Thyroid gland (tissue), 4 donors: ENCODE measurements at regions not wholly inside any gene's neighbourhood (a gene's known extent, or its start where the extent isn't known, plus 50 kb on each side); places are given as distances from the start of the nearest gene placed in this dataset.
"Not testable (repeated sequence)": the region's sequence is repeated elsewhere in the genome, so short reads cannot be mapped to it uniquely, and the experiment has no call there.

Source experiments
- DNase-seq, 2 donors: peaks; one replicate each; pipeline ENCODE4 v3.0.0-alpha.2; 2019
- H3K27ac ChIP-seq, 3 donors: fragments of 200-600 bp; sonication (generic); 1 replicate in 2 of 3; 2 replicates in 1 of 3; pipeline ENCODE4 v1.5.1; 2016 to 2019; ENCODE audit warnings: mild to moderate bottlenecking in 1 of 3, moderate library complexity in 1 of 3
- H3K27me3 ChIP-seq: fragments of 200-600 bp; sonication (generic); one replicate; pipeline ENCODE4 v1.5.1; 2019
- H3K36me3 ChIP-seq, 2 donors: fragments of 200-600 bp; sonication (generic); one replicate each; pipeline ENCODE4 v1.5.1; 2016 to 2019
- H3K4me1 ChIP-seq, 2 donors: fragments of 200-600 bp; sonication (generic); one replicate each; pipeline ENCODE4 v1.5.1; 2017 to 2019
- H3K4me3 ChIP-seq, 3 donors: fragments of 200-600 bp; sonication (generic); replicated peaks in 1 of 3; 1 replicate in 2 of 3; 2 replicates in 1 of 3; pipeline ENCODE4 v1.5.1; 2016; ENCODE audit warnings: mild to moderate bottlenecking in 1 of 3
- H3K9me3 ChIP-seq: fragments of 200-600 bp; sonication (generic); one replicate; pipeline ENCODE4 v1.5.1; 2017
- POLR2A ChIP-seq, 2 donors: fragments of 450-650 bp; IDR thresholded peaks; one replicate each; pipeline ENCODE4 v1.6.1; 2017; ENCODE audit warnings: antibody characterized with exemption in 2 of 2, mild to moderate bottlenecking in 2 of 2, moderate library complexity in 1 of 2
- WGBS, 2 donors: methylation state at CpG; one replicate each; pipeline ENCODE4 v1.1.5; 2017; 5-methylcytosine and 5-hydroxymethylcytosine counted together
- intact Hi-C: fragments of 100-400 bp; cut with DNase I; formaldehyde crosslinking; loops from one replicate; pipeline ENCODE4 v1.15.1; 2023
- TF ChIP-seq, protein P1 (sequence below), 6 experiments: fragments of 200-600 bp in 3 of 6; fragments of 450-650 bp in 3 of 6; sonication (generic) in 3 of 6; IDR thresholded peaks; one replicate each; pipeline ENCODE4 v1.5.1; 2016 to 2019; ENCODE audit warnings: antibody characterized with exemption in 6 of 6, mild to moderate bottlenecking in 2 of 6, inconsistent platforms in 1 of 6, moderate library complexity in 1 of 6

DNA sequence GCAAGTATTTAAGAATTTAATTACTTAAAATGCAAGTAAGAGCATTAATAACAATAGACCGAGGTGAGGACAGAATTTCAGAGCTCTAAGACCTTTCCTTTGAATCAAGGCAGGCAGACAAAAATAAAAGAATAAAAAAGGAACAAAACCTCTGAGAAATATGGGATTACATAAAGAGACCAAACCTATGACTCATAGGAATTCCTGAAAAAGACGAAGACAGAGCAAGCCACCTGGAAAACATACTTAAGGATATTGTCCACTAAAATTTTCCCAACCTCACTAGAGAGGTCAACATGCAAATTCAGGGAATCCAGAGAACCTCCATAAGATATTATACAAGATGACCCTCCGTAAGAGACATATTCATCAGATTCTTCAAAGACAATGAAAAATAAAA lies 325.1 kb downstream of the AEBP2 start:
- Histone ChIP-seq H3K36me3 (no peaks in the 10 kb centered on the region), H3K27me3 (no peaks in the 10 kb centered on the region), H3K4me1 (no peaks in the 10 kb centered on the region), H3K4me3 (no peak overlapping the region), H3K27ac (no peak overlapping the region), H3K9me3 (no peaks in the 10 kb centered on the region)
- 76 to 91% methylated on average over 3 of the region's 3 CpGs for WGBS, 2 donors
- intact Hi-C loops = no loop called here
- DNase-seq = no peak
- no peak for TF ChIP-seq POLR2A (IDR thresholded peaks at IDR 0.05)
- TF ChIP-seq, protein P1, sequence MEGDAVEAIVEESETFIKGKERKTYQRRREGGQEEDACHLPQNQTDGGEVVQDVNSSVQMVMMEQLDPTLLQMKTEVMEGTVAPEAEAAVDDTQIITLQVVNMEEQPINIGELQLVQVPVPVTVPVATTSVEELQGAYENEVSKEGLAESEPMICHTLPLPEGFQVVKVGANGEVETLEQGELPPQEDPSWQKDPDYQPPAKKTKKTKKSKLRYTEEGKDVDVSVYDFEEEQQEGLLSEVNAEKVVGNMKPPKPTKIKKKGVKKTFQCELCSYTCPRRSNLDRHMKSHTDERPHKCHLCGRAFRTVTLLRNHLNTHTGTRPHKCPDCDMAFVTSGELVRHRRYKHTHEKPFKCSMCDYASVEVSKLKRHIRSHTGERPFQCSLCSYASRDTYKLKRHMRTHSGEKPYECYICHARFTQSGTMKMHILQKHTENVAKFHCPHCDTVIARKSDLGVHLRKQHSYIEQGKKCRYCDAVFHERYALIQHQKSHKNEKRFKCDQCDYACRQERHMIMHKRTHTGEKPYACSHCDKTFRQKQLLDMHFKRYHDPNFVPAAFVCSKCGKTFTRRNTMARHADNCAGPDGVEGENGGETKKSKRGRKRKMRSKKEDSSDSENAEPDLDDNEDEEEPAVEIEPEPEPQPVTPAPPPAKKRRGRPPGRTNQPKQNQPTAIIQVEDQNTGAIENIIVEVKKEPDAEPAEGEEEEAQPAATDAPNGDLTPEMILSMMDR (IDR thresholded peaks at IDR 0.05) = no peak

DNA sequence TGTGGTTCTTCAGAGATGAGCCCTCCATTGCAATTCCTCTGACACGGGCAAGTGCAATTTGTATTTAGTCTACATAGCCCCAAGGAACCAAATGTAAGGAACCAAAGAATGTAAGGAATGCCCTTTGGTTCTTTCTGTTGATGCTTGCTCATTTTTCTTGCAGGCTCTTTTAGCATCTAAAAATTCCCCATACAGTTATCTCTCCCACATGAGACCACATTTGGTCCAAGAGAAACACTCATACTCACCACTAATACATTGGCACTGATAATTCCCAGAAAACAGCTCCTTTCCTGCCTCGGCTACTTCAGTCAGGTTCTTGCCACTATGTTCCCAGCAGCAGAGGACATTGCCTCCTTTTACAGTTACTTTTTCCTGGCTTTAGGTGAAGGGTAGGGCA lies 332.6 kb downstream of the AEBP2 start:
- Histone ChIP-seq H3K36me3 (no peaks in the 10 kb centered on the region), H3K27ac (no peak overlapping the region), H3K9me3 (no peaks in the 10 kb centered on the region), H3K4me3 (no peak overlapping the region), H3K27me3 (no peaks in the 10 kb centered on the region), H3K4me1 (no peaks in the 10 kb centered on the region)
- 58 to 59% methylated on average over 2 of the region's 2 CpGs for WGBS, 2 donors
- TF ChIP-seq, protein P1 (IDR thresholded peaks at IDR 0.05) = no peak
- no peak for TF ChIP-seq POLR2A (IDR thresholded peaks at IDR 0.05)
- DNase-seq = no peak
- intact Hi-C loops = no loop called here

DNA sequence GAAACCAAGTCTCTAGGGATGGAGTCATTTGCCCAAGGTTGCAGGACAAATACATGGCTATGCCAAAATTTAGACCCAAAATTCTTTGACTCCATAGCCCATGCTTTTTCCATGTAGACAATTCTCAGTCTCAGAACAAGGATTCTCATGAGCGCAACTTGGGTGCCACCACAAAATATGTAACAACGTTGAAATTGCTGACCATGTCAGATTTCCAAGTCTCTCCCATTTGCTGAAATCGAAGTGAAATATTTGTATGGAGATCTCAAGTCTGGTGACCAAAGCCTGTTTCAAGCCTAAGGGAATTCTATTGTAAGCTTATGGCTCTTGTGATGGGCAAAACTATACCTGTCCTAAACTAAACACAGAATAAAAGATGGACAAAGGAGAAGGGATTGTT lies 333.5 kb downstream of the AEBP2 start:
- DNase-seq = no peak
- intact Hi-C loops = no loop called here
- Histone ChIP-seq H3K4me1 (no peaks in the 10 kb centered on the region), H3K9me3 (no peaks in the 10 kb centered on the region), H3K27me3 (no peaks in the 10 kb centered on the region), H3K36me3 (no peaks in the 10 kb centered on the region), H3K4me3 (no peak overlapping the region), H3K27ac (no peak overlapping the region)
- 93 to 95% methylated on average over 3 of the region's 3 CpGs for WGBS, 2 donors
- TF ChIP-seq POLR2A (IDR thresholded peaks at IDR 0.05) = no peak
- TF ChIP-seq, protein P1 (IDR thresholded peaks at IDR 0.05) = no peak

DNA sequence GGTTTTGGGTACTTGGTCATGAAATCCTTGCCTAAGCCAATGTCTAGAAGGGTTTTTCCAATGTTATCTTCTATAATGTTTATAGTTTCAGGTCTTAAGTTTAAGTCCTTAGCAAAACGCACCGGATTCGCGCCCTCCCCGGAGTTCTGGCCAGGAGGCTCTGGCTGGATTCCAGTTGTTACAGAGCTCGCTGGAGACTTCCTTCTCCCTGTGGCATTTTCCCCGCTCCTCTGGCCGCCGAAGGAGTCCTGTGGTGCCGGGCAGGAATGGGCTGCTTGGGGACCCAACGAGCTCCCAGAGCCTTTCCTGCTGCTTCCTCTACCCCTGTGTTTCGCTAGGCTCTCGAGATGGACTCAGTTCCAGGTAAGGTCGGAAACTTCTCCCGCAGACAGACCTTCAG lies 335.9 kb downstream of the AEBP2 start:
- H3K9me3 ChIP-seq = no peaks in the 10 kb centered on the region
- 86 to 88% methylated on average over 15 of the region's 15 CpGs for WGBS, 2 donors
- no peak overlapping the region for H3K27ac ChIP-seq
- no peak for DNase-seq
- H3K36me3 ChIP-seq = no peaks in the 10 kb centered on the region
- intact Hi-C loops = no loop called here
- H3K4me3 ChIP-seq = no peak overlapping the region
- no peaks in the 10 kb centered on the region for H3K27me3 ChIP-seq
- TF ChIP-seq, protein P1 (IDR thresholded peaks at IDR 0.05) = no peak
- TF ChIP-seq POLR2A (IDR thresholded peaks at IDR 0.05) = no peak
- peaks cover 0 to 11% of the 10 kb centered on the region in 2 donors for H3K4me1 ChIP-seq

DNA sequence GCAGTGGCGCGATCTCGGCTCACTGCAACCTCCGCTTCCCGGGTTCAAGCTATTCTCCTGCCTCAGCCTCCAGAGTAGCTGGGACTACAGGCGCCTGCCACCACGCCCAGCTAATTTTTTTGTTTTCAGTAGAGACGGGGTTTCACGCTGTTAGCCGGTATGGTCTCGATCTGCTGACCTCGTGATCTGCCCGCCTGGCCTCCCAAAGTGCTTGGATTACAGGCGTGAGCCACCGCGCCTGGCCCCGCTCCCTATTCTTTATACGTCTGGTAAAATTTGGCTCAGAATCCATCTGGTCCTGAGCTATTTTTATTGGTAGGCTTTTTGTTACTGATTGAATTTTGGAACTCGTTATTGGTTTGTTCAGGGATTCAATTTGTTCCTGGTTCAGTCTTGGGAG lies 336.7 kb downstream of the AEBP2 start:
- H3K9me3 ChIP-seq, H3K27me3 ChIP-seq, H3K36me3 ChIP-seq, DNase-seq, H3K4me3 ChIP-seq, H3K27ac ChIP-seq, intact Hi-C loops: not testable (repeated sequence)
- 96 to 98% methylated on average over 19 of the region's 19 CpGs for WGBS, 2 donors
- H3K4me1 ChIP-seq = peaks cover 0 to 11% of the 10 kb centered on the region in 2 donors

DNA sequence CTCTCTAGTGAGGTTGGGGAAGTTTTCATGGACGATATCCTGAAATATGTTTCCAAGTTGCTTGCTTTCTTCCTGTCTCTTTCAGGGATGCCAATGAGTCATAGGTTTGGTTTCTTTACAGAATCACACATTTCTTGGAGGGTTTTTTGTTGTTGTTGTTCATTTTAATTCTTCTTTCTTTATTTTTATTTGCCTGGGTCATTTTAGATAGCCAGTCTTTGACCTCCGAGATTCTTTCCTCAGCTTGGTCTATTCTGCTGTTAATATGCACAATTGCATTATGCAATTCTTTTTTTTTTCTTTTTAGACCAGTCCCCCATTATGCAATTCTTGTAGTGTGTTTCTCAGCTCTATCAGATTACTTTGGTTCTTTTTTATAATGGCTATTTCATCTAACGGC lies 338.9 kb downstream of the AEBP2 start:
- H3K4me3 ChIP-seq = no peak overlapping the region
- peaks cover 0 to 11% of the 10 kb centered on the region in 2 donors for H3K4me1 ChIP-seq
- no peak for DNase-seq
- H3K9me3 ChIP-seq = no peaks in the 10 kb centered on the region
- no peaks in the 10 kb centered on the region for H3K27me3 ChIP-seq
- H3K36me3 ChIP-seq = no peaks in the 10 kb centered on the region
- 78 to 83% methylated on average over 3 of the region's 3 CpGs for WGBS, 2 donors
- H3K27ac ChIP-seq = no peak overlapping the region
- intact Hi-C loops = no loop called here
- no peak for TF ChIP-seq POLR2A (IDR thresholded peaks at IDR 0.05)
